PFSK-1 (cell line): ENCODE measurements at regions not wholly inside any gene's neighbourhood (a gene's known extent, or its start where the extent isn't known, plus 50 kb on each side); places are given as distances from the start of the nearest gene placed in this dataset.

ENCODE experiments used
- POLR2AphosphoS5 ChIP-seq: IDR thresholded peaks from 2 replicates; pipeline ENCODE4 v1.6.1; 2012; ENCODE audit warnings: low read depth, mild to moderate bottlenecking, control low read depth, low read length, moderate library complexity
- TAF1 ChIP-seq: IDR thresholded peaks from 2 replicates; pipeline ENCODE4 v1.6.1; 2012; ENCODE audit warnings: low read length, control low read depth, borderline replicate concordance; ENCODE audit not compliant: insufficient read depth

- TF ChIP-seq POLR2AphosphoS5 (no peak), TAF1 (no peak)
These were observed 473.5 kb upstream of the ADGRL2 start for GRCh38 chr1:81327103-81327710.
